Activated B cell treated with CpG ODN at 0.5 μM for 24 hours (primary cell): ENCODE measurements at regions not wholly inside any gene's neighbourhood (a gene's known extent, or its start where the extent isn't known, plus 50 kb on each side); places are given as distances from the start of the nearest gene placed in this dataset.
"Not testable (repeated sequence)": the region's sequence is repeated elsewhere in the genome, so short reads cannot be mapped to it uniquely, and the experiment has no call there.

Experiments used
- ATAC-seq: fragments of 200-7000 bp; cut with Tn5 transposase; one replicate; pipeline ENCODE4 v1.10.0; 2021; ENCODE audit warnings: low read depth, mild to moderate bottlenecking, moderate library complexity
- CTCF ChIA-PET: fragments of 350-600 bp; sonication (Branson Sonifier 250); formaldehyde crosslinking; loops from one replicate; lab custom pipeline; 2021; ENCODE audit warnings: antibody characterized with exemption; lab: Charles Lee
- POLR2A ChIA-PET: fragments of 350-600 bp; sonication (Branson Sonifier 250); formaldehyde crosslinking; loops from one replicate; lab custom pipeline; 2021; ENCODE audit warnings: antibody characterized with exemption; lab: Charles Lee
- DNase-seq: peaks from one replicate; pipeline ENCODE4 v3.0.0; 2022
- H3K27ac Mint-ChIP-seq: one replicate; pipeline ENCODE4 v1.8.0; 2020; ENCODE audit warnings: mixed read lengths
- H3K27me3 Mint-ChIP-seq: one replicate; pipeline ENCODE4 v1.8.0; 2021; ENCODE audit warnings: mixed read lengths
- H3K36me3 Mint-ChIP-seq: one replicate; pipeline ENCODE4 v1.8.0; 2021; ENCODE audit warnings: low read depth, mixed read lengths
- H3K4me1 Mint-ChIP-seq: one replicate; pipeline ENCODE4 v1.8.0; 2021; ENCODE audit warnings: mixed read lengths
- H3K4me3 Mint-ChIP-seq: one replicate; pipeline ENCODE4 v1.8.0; 2020; ENCODE audit warnings: mild to moderate bottlenecking, mixed read lengths
- H3K9me3 Mint-ChIP-seq: one replicate; pipeline ENCODE4 v1.8.0; 2020; ENCODE audit warnings: mixed read lengths
- intact Hi-C: fragments of 100-400 bp; cut with micrococcal nuclease; formaldehyde crosslinking; loops from one replicate; pipeline ENCODE4 v1.15.1; 2024
- TF ChIP-seq, protein P1 (sequence below): fragments of 200-600 bp; IDR thresholded peaks from one replicate; pipeline ENCODE4 v1.8.0; 2022; ENCODE audit warnings: antibody characterized with exemption, mild to moderate bottlenecking

DNA sequence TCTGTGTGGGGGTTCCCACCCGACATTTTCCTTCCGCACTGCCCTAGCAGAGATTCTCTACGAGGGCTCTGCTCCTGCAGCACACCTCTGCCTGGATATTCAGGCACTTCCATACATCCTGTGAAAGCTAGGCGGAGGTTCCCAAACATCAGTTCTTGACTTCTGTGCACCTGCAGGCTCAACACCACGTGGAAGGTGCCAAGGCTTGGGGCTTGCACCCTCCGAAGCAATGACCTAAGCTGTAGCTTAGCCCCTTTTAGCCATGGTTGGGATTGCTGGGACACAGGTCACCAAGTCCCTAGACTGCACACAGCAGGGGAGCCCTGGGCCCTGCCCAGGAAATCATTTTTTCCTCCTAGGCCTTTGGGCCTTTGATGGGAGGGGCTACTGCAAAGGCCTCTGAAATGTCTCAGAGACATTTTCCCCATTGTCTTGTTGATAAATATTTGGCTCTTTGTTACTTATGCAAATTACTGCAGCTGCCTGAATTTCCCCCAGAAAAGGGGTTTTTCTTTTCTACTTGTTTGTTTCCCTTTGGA lies 1004.8 kb downstream of the OLFM4 start:
- CTCF ChIA-PET: no interaction called here
- no peak for DNase-seq
- no peaks in the 10 kb centered on the region for H3K36me3 Mint-ChIP-seq
- intact Hi-C loops: no loop called here
- ATAC-seq: no peak
- peaks cover 13% of the 10 kb centered on the region for H3K9me3 Mint-ChIP-seq
- H3K4me3 Mint-ChIP-seq: no peak overlapping the region
- H3K27me3 Mint-ChIP-seq: no peaks in the 10 kb centered on the region
- H3K4me1 Mint-ChIP-seq: no peaks in the 10 kb centered on the region
- POLR2A ChIA-PET: no interaction called here
- no peak overlapping the region for H3K27ac Mint-ChIP-seq
- TF ChIP-seq, protein P1, sequence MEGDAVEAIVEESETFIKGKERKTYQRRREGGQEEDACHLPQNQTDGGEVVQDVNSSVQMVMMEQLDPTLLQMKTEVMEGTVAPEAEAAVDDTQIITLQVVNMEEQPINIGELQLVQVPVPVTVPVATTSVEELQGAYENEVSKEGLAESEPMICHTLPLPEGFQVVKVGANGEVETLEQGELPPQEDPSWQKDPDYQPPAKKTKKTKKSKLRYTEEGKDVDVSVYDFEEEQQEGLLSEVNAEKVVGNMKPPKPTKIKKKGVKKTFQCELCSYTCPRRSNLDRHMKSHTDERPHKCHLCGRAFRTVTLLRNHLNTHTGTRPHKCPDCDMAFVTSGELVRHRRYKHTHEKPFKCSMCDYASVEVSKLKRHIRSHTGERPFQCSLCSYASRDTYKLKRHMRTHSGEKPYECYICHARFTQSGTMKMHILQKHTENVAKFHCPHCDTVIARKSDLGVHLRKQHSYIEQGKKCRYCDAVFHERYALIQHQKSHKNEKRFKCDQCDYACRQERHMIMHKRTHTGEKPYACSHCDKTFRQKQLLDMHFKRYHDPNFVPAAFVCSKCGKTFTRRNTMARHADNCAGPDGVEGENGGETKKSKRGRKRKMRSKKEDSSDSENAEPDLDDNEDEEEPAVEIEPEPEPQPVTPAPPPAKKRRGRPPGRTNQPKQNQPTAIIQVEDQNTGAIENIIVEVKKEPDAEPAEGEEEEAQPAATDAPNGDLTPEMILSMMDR: no peak

GRCh38 chr13:54034047-54034446 lies 1005.4 kb downstream of the OLFM4 start:
- intact Hi-C loops: no loop called here
- ChIA-PET CTCF (no interaction called here), POLR2A (no interaction called here)
- no peak overlapping the region for H3K27ac Mint-ChIP-seq
- no peaks in the 10 kb centered on the region for H3K36me3 Mint-ChIP-seq
- ATAC-seq: no peak
- peaks cover 14% of the 10 kb centered on the region for H3K9me3 Mint-ChIP-seq
- no peak for DNase-seq
- H3K4me1 Mint-ChIP-seq: no peaks in the 10 kb centered on the region
- no peaks in the 10 kb centered on the region for H3K27me3 Mint-ChIP-seq
- no peak overlapping the region for H3K4me3 Mint-ChIP-seq
- TF ChIP-seq, protein P1: no peak

DNA sequence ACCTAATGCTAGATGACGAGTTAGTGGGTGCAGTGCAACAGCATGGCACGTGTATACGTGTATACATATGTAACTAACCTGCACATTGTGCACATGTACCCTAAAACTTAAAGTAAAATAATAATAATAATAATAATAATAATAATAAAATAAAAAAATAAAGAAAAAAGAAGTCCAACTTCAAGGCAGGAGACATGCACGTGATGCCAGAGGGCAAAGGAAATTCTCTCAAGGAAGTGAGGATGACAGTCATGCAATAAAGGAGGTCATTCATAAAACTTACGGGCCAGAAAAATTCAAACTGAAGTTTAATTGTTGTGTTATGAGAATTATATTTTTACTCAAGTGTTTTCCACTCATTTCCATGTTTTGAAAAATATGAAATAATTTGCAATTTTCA lies 1028.8 kb downstream of the OLFM4 start:
- H3K4me3 Mint-ChIP-seq, DNase-seq, H3K27me3 Mint-ChIP-seq, POLR2A ChIA-PET, H3K4me1 Mint-ChIP-seq, CTCF ChIA-PET, H3K36me3 Mint-ChIP-seq, intact Hi-C loops, ATAC-seq, H3K27ac Mint-ChIP-seq, H3K9me3 Mint-ChIP-seq: not testable (repeated sequence)

GRCh38 chr13:54069958-54070357 lies 1041.3 kb downstream of the OLFM4 start:
- intact Hi-C loops, ATAC-seq, H3K4me3 Mint-ChIP-seq, H3K36me3 Mint-ChIP-seq, DNase-seq, H3K27ac Mint-ChIP-seq, H3K27me3 Mint-ChIP-seq, H3K4me1 Mint-ChIP-seq, POLR2A ChIA-PET, CTCF ChIA-PET: not testable (repeated sequence)
- peaks cover 12% of the 10 kb centered on the region for H3K9me3 Mint-ChIP-seq

DNA sequence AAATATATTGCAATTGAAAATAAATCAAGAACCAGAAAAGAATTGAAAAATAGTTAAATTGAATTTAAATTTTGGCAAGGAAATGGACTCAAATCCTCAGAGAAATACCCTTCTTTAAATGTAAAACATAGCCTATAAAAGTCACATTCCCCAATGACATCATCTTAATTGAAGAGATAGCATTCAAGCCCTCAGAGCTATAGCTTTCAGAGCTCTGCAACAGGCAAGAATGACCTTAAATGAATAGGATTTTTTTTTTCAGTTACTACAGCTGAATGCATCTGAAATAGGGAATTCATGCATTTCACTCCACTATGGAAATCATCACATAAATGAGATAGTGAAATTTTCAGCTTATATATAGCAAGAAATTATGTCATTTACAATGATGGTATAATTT lies 1049.0 kb downstream of the OLFM4 start:
- H3K27me3 Mint-ChIP-seq: no peaks in the 10 kb centered on the region

DNA sequence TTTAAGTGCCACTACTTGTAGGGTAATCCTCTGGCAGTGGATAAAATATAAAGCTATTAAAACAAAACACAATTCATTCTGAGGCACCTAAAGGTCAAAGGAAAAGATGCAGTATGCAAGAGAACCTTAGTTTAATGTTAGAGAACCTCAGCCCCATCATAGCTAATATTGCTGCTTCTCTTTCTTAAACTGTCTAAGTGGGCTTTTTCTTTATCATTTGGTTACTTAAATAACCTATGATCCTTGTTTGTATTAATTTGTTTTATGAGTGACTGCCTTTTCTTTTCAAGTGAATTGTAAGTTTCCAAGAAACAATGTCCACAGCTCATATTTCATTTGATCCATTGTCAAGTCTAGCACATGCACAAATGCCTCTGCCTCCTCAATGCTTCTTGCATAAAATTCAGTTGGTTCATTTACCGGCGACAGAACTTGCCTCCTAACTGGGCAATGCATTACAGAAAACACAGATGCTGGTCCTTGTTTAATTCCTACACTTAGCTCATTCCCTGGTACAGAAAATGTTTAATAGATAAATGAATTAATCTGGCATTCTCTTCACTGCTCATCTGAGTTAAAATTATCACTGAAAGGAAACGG lies 1049.8 kb downstream of the OLFM4 start:
- no peak for ATAC-seq
- ChIA-PET POLR2A (no interaction called here), CTCF (no interaction called here)
- Mint-ChIP-seq H3K4me1 (no peaks in the 10 kb centered on the region), H3K4me3 (no peak overlapping the region), H3K27ac (no peak overlapping the region), H3K27me3 (no peaks in the 10 kb centered on the region), H3K36me3 (no peaks in the 10 kb centered on the region), H3K9me3 (peaks cover 8% of the 10 kb centered on the region)
- intact Hi-C loops: no loop called here
- TF ChIP-seq, protein P1: no peak
- no peak for DNase-seq

More for the DNA sequence above, 1049.0 kb downstream of the OLFM4 start:
- DNase-seq: no peak
- intact Hi-C loops: no loop called here
- POLR2A ChIA-PET: no interaction called here
- no peak for ATAC-seq
- CTCF ChIA-PET: no interaction called here
- TF ChIP-seq, protein P1: no peak
- H3K4me1 Mint-ChIP-seq: no peaks in the 10 kb centered on the region
- peaks cover 8% of the 10 kb centered on the region for H3K9me3 Mint-ChIP-seq
- no peaks in the 10 kb centered on the region for H3K36me3 Mint-ChIP-seq
- no peak overlapping the region for H3K27ac Mint-ChIP-seq
- H3K4me3 Mint-ChIP-seq: no peak overlapping the region

DNA sequence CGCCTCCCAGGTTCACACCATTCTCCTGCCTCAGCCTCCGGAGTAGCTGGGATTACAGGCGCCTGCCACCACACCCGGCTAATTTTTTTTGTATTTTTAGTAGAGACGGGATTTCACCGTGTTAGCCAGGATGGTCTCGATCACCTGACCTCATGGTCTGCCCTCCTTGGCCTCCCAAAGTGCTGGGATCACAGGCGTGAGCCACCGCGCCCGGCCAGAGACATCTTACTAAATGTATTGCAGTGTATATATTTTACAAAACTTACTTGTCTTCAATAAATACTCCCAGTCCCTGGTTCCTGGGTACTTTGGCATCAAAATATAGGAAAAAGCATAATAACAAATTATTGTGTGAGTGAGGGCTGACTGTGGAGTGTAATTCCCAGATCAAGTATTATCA lies 1053.7 kb downstream of the OLFM4 start:
- peaks cover 20% of the 10 kb centered on the region for H3K9me3 Mint-ChIP-seq
- POLR2A ChIA-PET, ATAC-seq, DNase-seq, H3K27ac Mint-ChIP-seq, intact Hi-C loops, CTCF ChIA-PET, H3K36me3 Mint-ChIP-seq, H3K4me3 Mint-ChIP-seq, H3K4me1 Mint-ChIP-seq, H3K27me3 Mint-ChIP-seq: not testable (repeated sequence)
